Activated T-cell treated with anti-CD3 and anti-CD28 coated beads, Interleukin-2, amount 50 U/mL, for 72 hours (primary cell): ENCODE measurements at regions not wholly inside any gene's neighbourhood (a gene's known extent, or its start where the extent isn't known, plus 50 kb on each side); places are given as distances from the start of the nearest gene placed in this dataset.
"Not testable (repeated sequence)": the region's sequence is repeated elsewhere in the genome, so short reads cannot be mapped to it uniquely, and the experiment has no call there.

Experiments used
- ATAC-seq, 2 donors: fragments of 150-1000 bp; cut with Tn5 transposase; replicated peaks in 1 of 2; 2 replicates each; pipeline ENCODE4 v1.10.0; 2021; ENCODE audit warnings: moderate library complexity in 2 of 2, mild to moderate bottlenecking in 1 of 2
- DNase-seq, 2 donors: peaks; one replicate each; pipeline ENCODE4 v3.0.0; 2021 to 2022; ENCODE audit warnings: mixed read lengths in 1 of 2
- H3K27ac Mint-ChIP-seq: one replicate; pipeline ENCODE4 v1.8.0; 2022; ENCODE audit warnings: mild to moderate bottlenecking, moderate library complexity, mixed read lengths
- H3K27me3 Mint-ChIP-seq: one replicate; pipeline ENCODE4 v1.8.0; 2022; ENCODE audit warnings: low read depth, mixed read lengths
- H3K36me3 Mint-ChIP-seq, 2 donors: one replicate each; pipeline ENCODE4 v1.8.0; 2022; ENCODE audit warnings: mixed read lengths in 2 of 2, mild to moderate bottlenecking in 1 of 2; ENCODE audit not compliant: insufficient read depth in 2 of 2
- H3K4me1 Mint-ChIP-seq: one replicate; pipeline ENCODE4 v1.8.0; 2022; ENCODE audit warnings: low read depth, mixed read lengths
- H3K4me3 Mint-ChIP-seq, 2 donors: one replicate each; pipeline ENCODE4 v1.8.0; 2022; ENCODE audit warnings: mild to moderate bottlenecking in 2 of 2, mixed read lengths in 2 of 2, moderate library complexity in 2 of 2
- H3K9me3 Mint-ChIP-seq, 2 donors: one replicate each; pipeline ENCODE4 v1.8.0; 2022; ENCODE audit warnings: mixed read lengths in 2 of 2

DNA sequence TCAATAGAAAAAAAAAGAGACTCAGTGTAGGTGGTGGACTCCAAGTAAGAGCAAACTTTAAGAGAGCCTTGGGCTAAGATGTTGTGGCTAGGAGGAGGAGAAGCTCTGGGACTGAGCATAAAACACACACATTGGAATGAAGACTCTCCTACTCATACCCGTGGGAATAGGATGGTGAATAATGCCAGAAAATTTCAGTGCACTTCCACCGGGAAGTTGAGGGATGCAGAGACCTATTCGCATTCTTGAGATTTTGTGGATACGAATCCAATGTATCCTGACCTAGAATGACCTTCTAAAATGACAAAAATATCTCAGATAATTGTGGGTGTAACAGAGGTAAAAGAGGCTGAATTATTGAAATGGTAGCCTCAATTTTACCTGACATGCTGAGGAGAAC is 388.7 kb upstream of the SGO1 start:
- DNase-seq (no peak), ATAC-seq (no peak)
- H3K36me3 Mint-ChIP-seq: no peaks in the 10 kb centered on the region
- H3K4me3 Mint-ChIP-seq: no peak overlapping the region
- no peaks in the 10 kb centered on the region for H3K27me3 Mint-ChIP-seq
- H3K9me3 Mint-ChIP-seq: peaks cover 2 to 5% of the 10 kb centered on the region in 2 donors
- H3K27ac Mint-ChIP-seq: no peak overlapping the region
- no peaks in the 10 kb centered on the region for H3K4me1 Mint-ChIP-seq

DNA sequence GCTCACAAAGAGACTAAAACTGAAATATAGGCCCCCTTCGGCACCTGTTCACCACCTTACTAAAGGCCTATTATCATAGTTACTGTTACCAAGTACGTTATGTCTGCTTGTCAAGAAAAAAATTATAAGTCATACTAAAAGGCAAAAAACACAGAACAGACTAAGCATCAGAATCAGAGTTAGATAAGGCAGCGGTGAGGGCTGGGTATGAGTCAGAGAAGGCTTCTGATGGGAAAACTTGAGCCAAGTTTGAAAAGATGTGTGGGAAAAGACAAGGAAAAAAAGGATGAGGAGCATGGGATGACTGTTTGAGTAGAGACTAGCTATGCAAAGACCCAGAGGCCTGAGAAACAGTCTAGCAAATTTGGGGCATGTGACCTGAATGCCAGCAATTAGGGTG is 387.2 kb upstream of the SGO1 start:
- no peaks in the 10 kb centered on the region for H3K36me3 Mint-ChIP-seq
- no peak for ATAC-seq
- peaks cover 0 to 5% of the 10 kb centered on the region in 2 donors for H3K9me3 Mint-ChIP-seq
- no peak overlapping the region for H3K4me3 Mint-ChIP-seq
- no peaks in the 10 kb centered on the region for H3K4me1 Mint-ChIP-seq
- no peak overlapping the region for H3K27ac Mint-ChIP-seq
- DNase-seq: no peak
- H3K27me3 Mint-ChIP-seq: no peaks in the 10 kb centered on the region

DNA sequence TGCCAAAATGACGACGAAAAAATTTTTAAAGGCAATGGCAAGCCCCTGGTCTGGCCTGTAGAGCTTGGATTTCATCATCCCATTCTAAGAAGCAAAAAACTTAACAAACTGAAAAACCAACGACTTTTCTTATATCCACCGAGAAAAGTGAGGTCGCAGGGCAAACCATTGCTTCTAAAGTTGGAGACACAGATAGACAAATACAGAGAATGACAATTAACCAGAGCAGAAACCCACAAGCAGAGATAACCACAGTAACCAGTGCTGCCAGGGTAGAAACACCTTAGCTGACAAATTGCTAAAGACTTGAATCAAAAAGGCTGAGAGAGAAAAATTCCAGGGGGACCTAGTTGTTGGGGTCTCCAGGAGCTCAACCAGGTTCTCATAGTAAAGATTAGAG is 386.5 kb upstream of the SGO1 start:
- Mint-ChIP-seq H3K27me3 (no peaks in the 10 kb centered on the region), H3K4me1 (no peaks in the 10 kb centered on the region), H3K27ac (no peak overlapping the region), H3K9me3 (peaks cover 0 to 5% of the 10 kb centered on the region in 2 donors), H3K36me3 (no peaks in the 10 kb centered on the region), H3K4me3 (no peak overlapping the region)
- ATAC-seq (no peak), DNase-seq (no peak)

DNA sequence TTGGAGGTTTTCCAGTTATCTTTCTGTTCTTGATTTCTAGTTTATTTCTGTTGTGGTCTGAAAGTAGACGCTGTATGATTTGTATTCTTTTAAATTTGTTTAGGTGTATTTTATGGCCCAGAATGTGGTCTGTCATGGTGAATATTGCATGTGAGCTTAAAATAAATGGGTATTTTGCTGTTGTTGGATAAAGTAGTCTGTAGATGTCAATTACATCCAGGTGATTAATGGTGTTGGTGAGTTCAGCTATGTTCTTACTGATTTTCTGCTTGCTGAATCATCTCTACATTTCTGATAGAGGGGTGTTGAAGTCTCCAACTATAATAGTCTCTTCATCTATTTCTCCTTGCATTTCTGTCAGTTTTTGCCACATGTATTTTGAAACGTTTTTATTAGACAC is 383.3 kb upstream of the SGO1 start:
- H3K27me3 Mint-ChIP-seq: no peaks in the 10 kb centered on the region
- no peak for DNase-seq
- no peak overlapping the region for H3K4me3 Mint-ChIP-seq
- H3K27ac Mint-ChIP-seq: no peak overlapping the region
- no peaks in the 10 kb centered on the region for H3K4me1 Mint-ChIP-seq
- no peaks in the 10 kb centered on the region for H3K36me3 Mint-ChIP-seq
- peaks cover 2 to 9% of the 10 kb centered on the region in 2 donors for H3K9me3 Mint-ChIP-seq
- no peak for ATAC-seq

DNA sequence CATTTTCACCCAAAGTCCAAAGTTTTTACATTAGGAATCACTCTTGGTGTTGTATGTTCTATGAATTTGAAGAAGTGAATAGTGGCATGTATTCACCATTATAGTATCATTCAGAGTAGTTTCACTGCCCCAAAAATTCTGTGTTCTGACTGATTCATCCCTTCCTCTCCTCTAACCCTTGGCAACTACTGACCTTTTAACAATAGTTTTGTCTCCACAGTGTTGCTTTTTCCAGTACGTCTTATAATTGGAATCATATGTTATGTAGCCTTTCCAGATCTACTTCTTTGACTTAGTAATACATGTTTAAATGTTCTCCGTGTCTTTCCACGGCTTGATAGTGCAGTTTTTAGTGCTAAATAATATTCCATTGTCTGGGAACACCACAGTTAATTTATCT is 379.0 kb upstream of the SGO1 start:
- Mint-ChIP-seq H3K4me3 (no peak overlapping the region), H3K4me1 (no peaks in the 10 kb centered on the region), H3K27me3 (no peaks in the 10 kb centered on the region), H3K27ac (no peak overlapping the region), H3K9me3 (peaks cover 4 to 8% of the 10 kb centered on the region in 2 donors), H3K36me3 (no peaks in the 10 kb centered on the region)
- no peak for DNase-seq
- no peak for ATAC-seq

DNA sequence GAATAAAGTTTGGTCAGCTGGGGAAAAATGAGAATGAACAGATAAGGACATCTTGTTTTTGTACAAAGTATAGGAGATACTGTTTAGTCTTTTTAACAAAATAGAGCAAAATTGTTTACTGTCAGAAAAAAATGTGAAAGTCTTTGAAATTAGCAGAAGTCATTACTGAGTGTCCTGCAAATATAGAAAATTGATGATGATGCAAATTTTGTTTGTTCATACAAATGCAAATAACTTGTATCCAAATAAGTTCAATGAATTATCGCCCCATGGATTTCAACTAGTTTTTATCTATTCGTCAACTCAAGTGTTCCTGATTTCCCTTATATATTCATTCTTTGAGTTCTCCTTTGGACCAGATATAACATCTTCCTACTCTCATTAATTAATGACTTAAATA is 378.0 kb upstream of the SGO1 start:
- ATAC-seq: no peak
- Mint-ChIP-seq H3K4me1 (no peaks in the 10 kb centered on the region), H3K4me3 (no peak overlapping the region), H3K27me3 (no peaks in the 10 kb centered on the region), H3K36me3 (no peaks in the 10 kb centered on the region), H3K9me3 (peaks cover 4 to 12% of the 10 kb centered on the region in 2 donors), H3K27ac (no peak overlapping the region)
- DNase-seq: no peak

DNA sequence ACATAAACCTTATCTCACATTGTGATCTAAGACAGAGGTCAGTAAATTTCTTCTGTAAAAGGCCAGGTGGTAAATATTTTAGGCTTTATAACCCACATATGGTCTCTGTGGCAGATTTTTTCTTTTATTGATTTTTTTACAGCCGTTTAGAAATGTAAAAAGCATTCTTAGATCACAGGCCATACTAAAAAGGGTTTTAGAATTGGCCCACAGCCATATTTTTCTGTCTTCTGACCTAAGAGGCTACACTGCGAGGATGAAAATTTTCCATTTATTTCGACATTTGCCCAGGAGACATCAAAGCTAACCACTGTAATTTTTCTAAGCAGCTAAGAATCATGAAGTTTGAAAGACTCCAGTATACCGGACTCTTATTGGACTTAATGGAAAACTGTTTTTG is 377.2 kb upstream of the SGO1 start:
- H3K4me3 Mint-ChIP-seq: no peak overlapping the region
- H3K9me3 Mint-ChIP-seq: peaks cover 4 to 12% of the 10 kb centered on the region in 2 donors
- no peak for ATAC-seq

DNA sequence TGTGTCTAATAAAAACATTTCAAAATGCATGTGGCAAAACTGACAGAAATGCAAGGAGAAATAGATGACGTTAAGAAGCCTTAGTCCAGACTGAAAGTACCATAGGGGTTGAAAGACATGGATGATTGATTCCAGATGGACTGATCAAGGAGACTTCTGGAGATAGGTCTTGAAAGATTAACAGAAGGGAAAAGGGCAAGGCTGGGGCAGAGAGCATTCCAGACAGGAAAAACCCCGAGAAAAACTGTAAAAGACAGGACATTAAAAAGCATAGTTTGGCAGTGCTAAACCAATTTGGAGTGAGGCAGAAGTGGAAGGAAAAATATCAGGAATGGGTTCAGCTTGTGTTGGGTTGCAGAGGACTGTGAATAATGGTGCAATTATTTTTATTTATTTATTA is 375.2 kb upstream of the SGO1 start:
- no peak overlapping the region for H3K27ac Mint-ChIP-seq
- H3K4me3 Mint-ChIP-seq: no peak overlapping the region
- ATAC-seq: no peak
- peaks cover 2 to 10% of the 10 kb centered on the region in 2 donors for H3K9me3 Mint-ChIP-seq
- no peaks in the 10 kb centered on the region for H3K36me3 Mint-ChIP-seq
- H3K27me3 Mint-ChIP-seq: no peaks in the 10 kb centered on the region
- H3K4me1 Mint-ChIP-seq: no peaks in the 10 kb centered on the region
- no peak for DNase-seq

More for the DNA sequence above, 377.2 kb upstream of the SGO1 start:
- Mint-ChIP-seq H3K4me1 (no peaks in the 10 kb centered on the region), H3K27me3 (no peaks in the 10 kb centered on the region), H3K36me3 (no peaks in the 10 kb centered on the region), H3K27ac (no peak overlapping the region)
- no peak for DNase-seq

DNA sequence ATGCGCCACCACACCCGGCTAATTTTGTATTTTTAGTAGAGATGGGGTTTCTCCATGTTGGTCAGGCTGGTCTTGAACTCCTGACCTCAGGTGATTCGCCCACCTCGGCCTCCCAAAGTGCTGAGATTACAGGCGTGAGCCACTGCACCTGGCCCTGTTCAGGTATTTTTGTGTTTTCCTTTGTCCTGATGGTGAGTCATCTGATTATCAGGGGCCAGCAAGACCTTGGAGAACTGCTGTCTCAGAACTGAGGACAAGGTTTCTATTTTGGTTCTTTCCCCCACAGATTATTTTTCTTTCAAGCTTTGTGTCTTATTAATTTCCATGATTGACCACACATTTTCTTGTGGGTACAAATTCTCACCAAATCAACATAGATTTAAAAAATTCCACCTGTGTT is 374.4 kb upstream of the SGO1 start:
- not testable (repeated sequence) for H3K4me3 Mint-ChIP-seq, H3K36me3 Mint-ChIP-seq, ATAC-seq, H3K4me1 Mint-ChIP-seq, H3K27me3 Mint-ChIP-seq, DNase-seq, H3K27ac Mint-ChIP-seq
- H3K9me3 Mint-ChIP-seq: peaks cover 2 to 10% of the 10 kb centered on the region in 2 donors

DNA sequence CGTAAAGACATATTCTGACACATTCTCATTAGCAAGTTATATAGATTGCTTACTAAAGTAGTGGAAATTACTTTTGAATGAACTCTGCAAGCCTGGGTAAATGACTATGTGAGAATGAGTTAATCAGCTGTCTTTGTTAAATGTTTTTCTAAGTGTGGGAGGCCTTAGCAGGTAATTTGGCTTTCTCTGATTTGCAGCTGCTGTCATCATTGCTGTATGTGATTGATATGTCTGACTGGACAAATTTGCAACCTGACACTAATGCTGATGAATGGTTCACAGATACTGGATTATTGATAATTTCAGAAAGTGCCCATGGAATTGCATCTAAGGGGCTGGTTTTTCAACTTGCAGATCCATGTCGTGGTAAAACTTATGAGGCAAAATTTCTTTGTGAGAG is 372.2 kb upstream of the SGO1 start:
- no peak overlapping the region for H3K4me3 Mint-ChIP-seq
- H3K27ac Mint-ChIP-seq: no peak overlapping the region
- H3K9me3 Mint-ChIP-seq: peaks cover 2 to 8% of the 10 kb centered on the region in 2 donors
- ATAC-seq: no peak
- no peaks in the 10 kb centered on the region for H3K4me1 Mint-ChIP-seq
- no peak for DNase-seq
- H3K36me3 Mint-ChIP-seq: no peaks in the 10 kb centered on the region
- no peaks in the 10 kb centered on the region for H3K27me3 Mint-ChIP-seq

DNA sequence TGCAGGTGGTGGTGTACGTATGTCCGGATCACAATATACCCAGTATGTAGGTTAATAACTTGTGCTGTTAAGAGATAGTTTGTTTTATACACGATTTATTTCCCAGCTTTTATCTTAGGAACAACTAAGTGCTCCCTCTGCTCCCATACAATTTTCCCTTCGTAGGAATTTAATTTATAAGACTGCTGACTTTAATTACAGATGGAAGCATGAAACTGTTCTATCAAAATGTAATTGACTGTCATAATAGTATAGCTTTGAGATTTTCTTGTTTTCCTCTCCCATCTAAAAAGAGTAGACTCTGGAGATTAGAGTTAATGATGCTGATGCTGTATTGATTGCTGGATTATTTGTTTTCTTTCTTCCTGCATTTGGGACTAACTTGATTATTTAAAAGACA is 370.7 kb upstream of the SGO1 start:
- H3K4me3 Mint-ChIP-seq: no peak overlapping the region
- peaks cover 0 to 4% of the 10 kb centered on the region in 2 donors for H3K9me3 Mint-ChIP-seq
- H3K36me3 Mint-ChIP-seq: no peaks in the 10 kb centered on the region
- no peak overlapping the region for H3K27ac Mint-ChIP-seq
- no peaks in the 10 kb centered on the region for H3K4me1 Mint-ChIP-seq
- no peaks in the 10 kb centered on the region for H3K27me3 Mint-ChIP-seq
- DNase-seq (no peak), ATAC-seq (no peak)

DNA sequence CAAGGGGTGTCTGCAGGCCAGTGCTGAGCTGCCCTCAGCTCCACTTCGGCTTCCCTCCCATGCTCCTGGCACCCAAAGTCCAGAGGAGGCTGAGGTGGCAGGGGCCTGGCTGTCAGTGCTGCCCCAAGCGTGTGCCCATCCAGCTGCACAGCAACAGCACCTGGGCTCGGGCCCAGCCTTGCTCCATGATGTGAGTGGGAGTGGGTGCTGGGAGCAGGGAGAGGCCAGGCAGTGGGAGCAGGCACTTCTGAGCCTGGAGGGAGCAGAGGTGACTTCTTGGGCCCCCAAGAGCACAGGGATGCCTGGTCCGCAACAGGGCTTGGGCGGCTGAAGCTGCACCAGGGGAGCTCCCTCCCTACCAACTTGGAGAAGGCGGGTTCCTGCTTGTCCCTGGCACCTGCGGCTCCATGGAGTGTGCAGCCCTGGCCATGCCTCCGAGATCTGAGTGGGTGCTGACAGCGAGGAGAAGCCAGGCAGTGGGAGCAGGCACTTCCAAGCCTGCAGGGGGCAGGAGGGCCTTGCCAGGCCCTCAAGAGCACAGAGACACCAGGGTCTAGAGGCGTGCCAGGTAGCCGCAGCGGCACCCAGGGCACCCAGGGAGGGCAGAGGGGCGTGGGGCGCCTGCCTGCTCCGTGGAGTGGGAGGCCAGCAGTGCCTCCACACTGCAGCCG is 366.7 kb upstream of the SGO1 start:
- H3K4me1 Mint-ChIP-seq: no peaks in the 10 kb centered on the region
- DNase-seq: no peak
- no peaks in the 10 kb centered on the region for H3K27me3 Mint-ChIP-seq
- no peak for ATAC-seq
- H3K36me3 Mint-ChIP-seq: no peaks in the 10 kb centered on the region
- peaks cover 2 to 5% of the 10 kb centered on the region in 2 donors for H3K9me3 Mint-ChIP-seq
- no peak overlapping the region for H3K4me3 Mint-ChIP-seq
- no peak overlapping the region for H3K27ac Mint-ChIP-seq

DNA sequence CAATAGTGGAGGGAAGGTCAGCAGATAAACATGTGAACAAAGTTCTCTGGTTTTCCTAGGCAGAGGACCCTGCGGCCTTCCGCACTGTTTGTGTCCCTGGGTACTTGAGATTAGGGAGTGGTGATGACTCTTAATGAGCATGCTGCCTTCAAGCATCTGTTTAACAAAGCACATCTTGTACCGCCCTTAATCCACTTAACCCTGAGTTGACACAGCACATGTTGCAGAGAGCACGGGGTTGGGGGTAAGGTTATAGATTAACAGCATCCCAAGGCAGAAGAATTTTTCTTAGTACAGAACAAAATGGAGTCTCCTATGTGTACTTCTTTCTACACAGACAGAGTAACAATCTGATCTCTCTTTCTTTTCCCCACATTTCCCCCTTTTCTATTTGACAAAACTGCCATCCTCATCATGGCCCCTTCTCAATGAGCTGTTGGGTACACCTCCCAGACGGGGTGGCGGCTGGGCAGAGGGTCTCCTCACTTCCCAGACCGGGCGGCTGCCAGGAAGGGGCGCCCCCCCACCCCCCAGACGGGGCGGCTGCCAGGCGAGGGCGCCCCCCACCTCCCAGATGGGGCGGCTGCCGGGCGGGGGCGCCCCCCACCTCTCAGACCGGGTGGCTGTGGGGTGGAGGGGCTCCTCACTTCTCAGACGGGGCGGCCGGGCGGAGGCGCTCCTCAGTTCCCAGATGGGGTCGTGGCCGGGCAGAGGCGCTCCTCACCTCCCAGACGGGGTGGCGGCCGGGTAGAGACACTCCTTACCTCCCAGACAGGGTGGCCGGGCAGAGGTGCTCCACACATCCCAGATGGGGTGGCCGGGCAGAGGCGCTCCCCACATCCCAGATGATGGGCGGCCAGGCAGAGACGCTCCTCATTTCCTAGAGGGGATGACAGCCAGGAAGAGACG is 361.6 kb upstream of the SGO1 start:
- not testable (repeated sequence) for ATAC-seq, H3K36me3 Mint-ChIP-seq, H3K4me1 Mint-ChIP-seq, DNase-seq, H3K27me3 Mint-ChIP-seq, H3K9me3 Mint-ChIP-seq, H3K4me3 Mint-ChIP-seq, H3K27ac Mint-ChIP-seq
